Skeletal muscle tissue (tissue), 3 donors: ENCODE measurements at regions not wholly inside any gene's neighbourhood (a gene's known extent, or its start where the extent isn't known, plus 50 kb on each side); places are given as distances from the start of the nearest gene placed in this dataset.

Source experiments
- H3K27ac ChIP-seq: one replicate; pipeline ENCODE4 v1.7.0; 2013; ENCODE audit warnings: mild to moderate bottlenecking, low read depth, low read length, inconsistent platforms
- H3K27me3 ChIP-seq, 3 donors: one replicate each; pipeline ENCODE4 v1.7.0; 2013; ENCODE audit warnings: low read length in 3 of 3; ENCODE audit not compliant: control insufficient read depth in 3 of 3, insufficient read depth in 3 of 3
- H3K36me3 ChIP-seq, 3 donors: one replicate each; pipeline ENCODE4 v1.7.0; 2013; ENCODE audit warnings: low read length in 3 of 3; ENCODE audit not compliant: control insufficient read depth in 3 of 3, insufficient read depth in 3 of 3
- H3K4me1 ChIP-seq, 3 donors: one replicate each; pipeline ENCODE4 v1.7.0; 2013; ENCODE audit warnings: low read length in 3 of 3, mild to moderate bottlenecking in 3 of 3; ENCODE audit not compliant: control insufficient read depth in 3 of 3, insufficient read depth in 3 of 3
- H3K4me3 ChIP-seq, 3 donors: one replicate each; pipeline ENCODE4 v1.7.0; 2013; ENCODE audit warnings: low read length in 3 of 3
- H3K9ac ChIP-seq, 3 donors: one replicate each; pipeline ENCODE4 v1.7.0; 2013; ENCODE audit warnings: low read length in 3 of 3, mild to moderate bottlenecking in 3 of 3, moderate library complexity in 2 of 3, low read depth in 1 of 3
- H3K9me3 ChIP-seq, 3 donors: one replicate each; pipeline ENCODE4 v1.7.0; 2013; ENCODE audit warnings: low read length in 3 of 3; ENCODE audit not compliant: control insufficient read depth in 3 of 3
- donor health status: Osteomylitis.

- Histone ChIP-seq H3K9me3 (no peaks in the 10 kb centered on the region), H3K4me3 (no peak overlapping the region), H3K9ac (no peak overlapping the region), H3K36me3 (no peaks in the 10 kb centered on the region), H3K27me3 (no peaks in the 10 kb centered on the region), H3K4me1 (peaks cover 20 to 25% (median 25%) of the 10 kb centered on the region in 3 donors), H3K27ac (peak overlapping the region; percentile 77)
These were observed 106.7 kb upstream of the AGBL1 start for GRCh38 chr15:85972805-85973540.

DNA sequence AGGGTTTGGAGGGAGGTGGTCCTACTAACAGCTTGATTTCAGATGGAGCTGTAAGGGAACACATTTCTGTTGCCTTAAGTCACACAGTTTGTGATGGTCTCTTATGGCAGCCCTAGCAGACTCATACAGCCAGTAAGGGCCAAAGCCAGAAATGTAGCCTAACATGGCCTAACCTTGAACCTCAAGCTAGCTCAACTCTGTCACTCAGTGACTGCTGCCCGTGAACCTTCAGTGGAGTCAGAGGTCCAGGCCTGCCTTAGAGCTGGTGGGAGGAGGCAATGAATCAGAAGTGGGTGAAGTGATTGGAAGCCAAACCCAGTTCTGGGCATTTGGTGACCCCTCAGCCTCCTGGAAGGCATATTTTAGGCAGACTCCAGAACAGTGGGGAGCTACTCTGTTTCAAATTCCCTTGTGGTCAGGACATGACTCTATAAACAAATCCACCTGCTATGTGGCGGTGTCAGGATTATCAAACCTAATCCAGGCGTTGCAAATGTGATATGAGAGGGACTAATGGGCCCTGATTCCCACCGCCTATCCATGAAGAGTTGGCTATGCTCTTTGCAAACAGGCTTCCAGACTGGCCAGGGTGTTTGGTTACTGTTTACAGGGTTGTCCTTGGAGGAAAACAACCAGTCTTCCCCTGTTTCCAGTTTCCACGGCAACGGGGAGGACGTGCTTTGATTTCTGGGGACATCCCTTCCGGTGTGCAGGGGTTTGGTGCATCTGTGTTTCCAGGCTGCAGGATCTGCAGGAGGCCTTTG is 105.9 kb upstream of the AGBL1 start:
- H3K27me3 ChIP-seq, result no peaks in the 10 kb centered on the region
- peak overlapping the region in 1 of 3 donors; percentile 68 for H3K9ac ChIP-seq
- H3K4me3 ChIP-seq, result peak overlapping the region; percentile 19 to 57 (median 34)
- H3K4me1 ChIP-seq, result peaks cover 20 to 25% (median 25%) of the 10 kb centered on the region in 3 donors
- no peaks in the 10 kb centered on the region for H3K36me3 ChIP-seq
- H3K27ac ChIP-seq, result peak overlapping the region; percentile 77
- no peaks in the 10 kb centered on the region for H3K9me3 ChIP-seq

- Histone ChIP-seq H3K9me3 (no peaks in the 10 kb centered on the region), H3K27me3 (no peaks in the 10 kb centered on the region), H3K4me1 (peaks cover 20 to 25% (median 25%) of the 10 kb centered on the region in 3 donors), H3K36me3 (no peaks in the 10 kb centered on the region), H3K27ac (peak overlapping the region; percentile 77), H3K4me3 (peak overlapping the region; percentile 19 to 57 (median 34)), H3K9ac (peak overlapping the region in 2 of 3 donors; percentile 25 to 68)
These were observed 105.3 kb upstream of the AGBL1 start for GRCh38 chr15:85974348-85974705.

DNA sequence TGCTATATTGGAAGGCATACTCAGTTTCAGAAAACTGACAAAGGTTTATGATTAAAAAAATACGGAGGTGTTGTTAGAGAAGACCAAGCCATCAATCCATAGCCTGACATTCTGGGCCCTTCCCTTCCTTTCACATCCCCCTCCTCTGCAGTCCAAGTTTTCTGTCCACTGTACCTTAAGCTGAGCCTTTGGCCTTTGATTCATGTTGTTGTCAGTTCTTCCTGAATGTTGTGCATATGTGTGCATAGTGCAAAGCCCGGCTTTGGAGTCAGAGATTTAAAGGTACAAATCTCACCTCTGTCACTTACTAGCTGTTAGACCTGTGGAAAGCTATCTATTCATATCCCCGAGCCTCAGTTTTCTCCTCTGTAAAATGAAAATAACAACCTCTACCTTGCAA is 104.9 kb upstream of the AGBL1 start:
- Histone ChIP-seq H3K9me3 (no peaks in the 10 kb centered on the region), H3K27me3 (no peaks in the 10 kb centered on the region), H3K4me3 (peak overlapping the region; percentile 15 to 42 (median 34)), H3K27ac (peak overlapping the region; percentile 77), H3K9ac (peak overlapping the region in 1 of 3 donors; percentile 68), H3K36me3 (no peaks in the 10 kb centered on the region), H3K4me1 (peaks cover 20 to 25% (median 25%) of the 10 kb centered on the region in 3 donors)

GRCh38 chr15:85976102-85976501 is 103.6 kb upstream of the AGBL1 start:
- H3K4me1 ChIP-seq, result peaks cover 20 to 25% (median 25%) of the 10 kb centered on the region in 3 donors
- H3K4me3 ChIP-seq, result no peak overlapping the region
- H3K27me3 ChIP-seq, result no peaks in the 10 kb centered on the region
- no peak overlapping the region for H3K9ac ChIP-seq
- H3K27ac ChIP-seq, result no peak overlapping the region
- no peaks in the 10 kb centered on the region for H3K9me3 ChIP-seq
- no peaks in the 10 kb centered on the region for H3K36me3 ChIP-seq

DNA sequence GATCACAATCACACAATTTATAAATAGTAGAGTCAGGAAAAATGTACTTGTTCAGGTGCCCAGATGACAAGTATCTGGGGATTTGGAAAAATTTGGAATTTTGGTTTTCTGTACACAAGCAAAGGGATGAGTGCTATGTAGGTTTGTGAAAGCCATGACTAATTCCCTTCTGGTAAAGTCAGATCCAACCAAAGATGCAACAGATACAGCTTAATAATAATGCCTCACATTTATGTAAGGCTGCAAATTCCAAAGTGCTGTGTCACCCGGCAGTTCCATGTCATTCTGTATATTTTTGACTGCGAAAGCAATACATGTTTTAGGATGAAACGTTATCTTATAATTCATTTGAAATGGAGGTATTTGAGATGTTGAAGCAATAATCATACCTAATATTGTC is 102.7 kb upstream of the AGBL1 start:
- Histone ChIP-seq H3K9ac (no peak overlapping the region), H3K9me3 (no peaks in the 10 kb centered on the region), H3K27ac (no peak overlapping the region), H3K4me1 (peaks cover 20 to 25% (median 25%) of the 10 kb centered on the region in 3 donors), H3K36me3 (no peaks in the 10 kb centered on the region), H3K27me3 (no peaks in the 10 kb centered on the region), H3K4me3 (no peak overlapping the region)

DNA sequence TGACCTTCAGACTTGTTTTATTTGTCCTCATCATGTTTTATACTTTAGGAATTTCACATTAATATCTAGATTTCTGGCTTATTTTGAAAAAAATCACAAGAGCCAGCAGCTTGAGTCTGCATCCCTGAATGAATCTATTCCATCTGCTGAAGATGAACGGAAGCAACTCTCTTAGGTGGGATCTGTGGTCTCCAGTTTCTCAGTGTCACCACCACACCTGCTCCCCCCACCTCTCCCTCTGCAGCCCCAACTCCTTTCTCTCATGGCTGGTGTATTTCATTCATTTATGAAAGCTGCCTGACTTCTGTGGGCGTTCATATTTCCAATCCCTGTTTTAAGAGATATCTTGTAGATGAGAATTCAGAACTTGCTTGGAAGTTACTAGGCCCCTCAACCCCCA is 102.1 kb upstream of the AGBL1 start:
- Histone ChIP-seq H3K4me3 (no peak overlapping the region), H3K9me3 (no peaks in the 10 kb centered on the region), H3K4me1 (peaks cover 20 to 25% (median 24%) of the 10 kb centered on the region in 3 donors), H3K27ac (no peak overlapping the region), H3K36me3 (no peaks in the 10 kb centered on the region), H3K27me3 (no peaks in the 10 kb centered on the region), H3K9ac (no peak overlapping the region)

DNA sequence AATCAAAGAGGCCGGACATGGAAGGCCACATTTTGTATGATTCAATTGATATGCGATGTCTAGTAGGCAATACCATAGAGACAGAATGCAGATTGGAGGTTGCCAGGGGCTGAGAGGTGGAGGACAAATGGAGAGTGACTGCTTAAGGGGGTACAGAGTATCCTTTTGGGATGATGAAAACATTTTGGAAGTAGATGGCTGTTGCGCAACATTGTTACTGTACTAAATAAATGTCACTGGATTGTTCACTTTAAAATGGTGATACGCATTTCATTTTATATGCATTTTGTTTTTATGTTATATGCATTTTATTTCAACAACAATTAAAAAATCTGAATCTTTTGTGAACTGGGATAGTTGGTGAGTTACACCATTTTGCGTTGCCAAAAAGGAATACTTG is 99.7 kb upstream of the AGBL1 start:
- Histone ChIP-seq H3K4me3 (no peak overlapping the region), H3K9me3 (no peaks in the 10 kb centered on the region), H3K36me3 (no peaks in the 10 kb centered on the region), H3K4me1 (peaks cover 0 to 7% (median 5%) of the 10 kb centered on the region in 3 donors), H3K27ac (no peak overlapping the region), H3K27me3 (no peaks in the 10 kb centered on the region), H3K9ac (no peak overlapping the region)

GRCh38 chr15:85980946-85981345 is 98.7 kb upstream of the AGBL1 start:
- H3K9me3 ChIP-seq, result no peaks in the 10 kb centered on the region
- no peak overlapping the region for H3K9ac ChIP-seq
- no peak overlapping the region for H3K27ac ChIP-seq
- no peaks in the 10 kb centered on the region for H3K36me3 ChIP-seq
- no peak overlapping the region for H3K4me3 ChIP-seq
- H3K27me3 ChIP-seq, result no peaks in the 10 kb centered on the region
- peaks cover 0 to 4% (median 0%) of the 10 kb centered on the region in 3 donors for H3K4me1 ChIP-seq

- H3K4me3 ChIP-seq, result no peak overlapping the region
- H3K36me3 ChIP-seq, result no peaks in the 10 kb centered on the region
- no peaks in the 10 kb centered on the region for H3K27me3 ChIP-seq
- peaks cover 0 to 4% (median 0%) of the 10 kb centered on the region in 3 donors for H3K4me1 ChIP-seq
- H3K9me3 ChIP-seq, result no peaks in the 10 kb centered on the region
- H3K27ac ChIP-seq, result no peak overlapping the region
- H3K9ac ChIP-seq, result no peak overlapping the region
These were observed 95.4 kb upstream of the AGBL1 start for GRCh38 chr15:85984241-85984640.
